PC-3 (cell line): ENCODE measurements at regions not wholly inside any gene's neighbourhood (a gene's known extent, or its start where the extent isn't known, plus 50 kb on each side); places are given as distances from the start of the nearest gene placed in this dataset.

Experiments
- CTCF ChIP-seq: fragments of 300-600 bp; sonication (generic); conservative IDR thresholded peaks from 2 replicates; pipeline ENCODE4 v1.5.1; 2017; ENCODE audit warnings: antibody characterized with exemption, low read depth, mild to moderate bottlenecking, low read length
- EZH2 ChIP-seq: fragments of 300-600 bp; sonication (generic); IDR thresholded peaks from one replicate; pipeline ENCODE4 v1.6.1; 2017; ENCODE audit warnings: antibody characterized with exemption, mild to moderate bottlenecking, low read length; ENCODE audit not compliant: unreplicated experiment
- EZH2phosphoT487 ChIP-seq: fragments of 300-600 bp; sonication (generic); IDR thresholded peaks from 2 replicates; pipeline ENCODE4 v1.6.1; 2018; ENCODE audit warnings: mild to moderate bottlenecking, antibody characterized with exemption, low read length, borderline replicate concordance

- TF ChIP-seq CTCF (no peak), EZH2phosphoT487 (no peak), EZH2 (no peak)
Measured at GRCh38 chr3:153590051-153590450, 428.0 kb downstream of the RAP2B start.
